DND-41 (cell line): ENCODE measurements at regions not wholly inside any gene's neighbourhood (a gene's known extent, or its start where the extent isn't known, plus 50 kb on each side); places are given as distances from the start of the nearest gene placed in this dataset.
"Not testable (repeated sequence)": the region's sequence is repeated elsewhere in the genome, so short reads cannot be mapped to it uniquely, and the experiment has no call there.

Source experiments
- ATAC-seq: fragments of 200-7000 bp; cut with Tn5 transposase; 3 replicates; pipeline ENCODE4 v1.9.1; 2021; ENCODE audit warnings: low read depth; ENCODE audit not compliant: insufficient read depth
- DNase-seq: peaks from one replicate; pipeline ENCODE4 v3.0.0-alpha.2; 2020
- H2AFZ ChIP-seq: 2 replicates; pipeline ENCODE4 v1.6.0; 2012; ENCODE audit warnings: low read depth, low read length
- H3K27ac ChIP-seq: 2 replicates; pipeline ENCODE4 v1.5.1; 2012; ENCODE audit warnings: low read length, inconsistent platforms
- H3K27me3 ChIP-seq: fragments of 200-600 bp; sonication (generic); 2 replicates; pipeline ENCODE4 v1.6.0; 2012; ENCODE audit warnings: low read length, mild to moderate bottlenecking, inconsistent platforms; ENCODE audit not compliant: insufficient read depth, poor library complexity
- H3K36me3 ChIP-seq: 2 replicates; pipeline ENCODE4 v1.5.1; 2012; ENCODE audit warnings: low read length, inconsistent platforms; ENCODE audit not compliant: insufficient read depth
- H3K4me1 ChIP-seq: 2 replicates; pipeline ENCODE4 v1.5.1; 2012; ENCODE audit warnings: mild to moderate bottlenecking, low read length; ENCODE audit not compliant: insufficient read depth
- H3K4me2 ChIP-seq: 2 replicates; pipeline ENCODE4 v1.6.0; 2012; ENCODE audit warnings: mild to moderate bottlenecking, moderate library complexity, low read length, inconsistent platforms; ENCODE audit not compliant: insufficient read depth
- H3K4me3 ChIP-seq, 2 experiments: fragments of 200-600 bp in 1 of 2; shearing (Covaris generic) in 1 of 2; 2 replicates each; pipeline ENCODE4 v1.5.1; 2012 to 2016; ENCODE audit warnings: inconsistent platforms in 2 of 2, low read length in 2 of 2, mild to moderate bottlenecking in 2 of 2, low read depth in 1 of 2, moderate library complexity in 1 of 2
- H3K79me2 ChIP-seq: 2 replicates; pipeline ENCODE4 v1.6.0; 2012; ENCODE audit warnings: low read length, inconsistent platforms; ENCODE audit not compliant: insufficient read depth
- H3K9ac ChIP-seq: 2 replicates; pipeline ENCODE4 v1.6.0; 2012; ENCODE audit warnings: low read depth, mild to moderate bottlenecking, inconsistent platforms, low read length, moderate library complexity
- H3K9me3 ChIP-seq: 2 replicates; pipeline ENCODE4 v1.5.1; 2012; ENCODE audit warnings: low read length, moderate library complexity, mild to moderate bottlenecking, inconsistent platforms; ENCODE audit not compliant: insufficient read depth, severe bottlenecking
- H4K20me1 ChIP-seq: 2 replicates; pipeline ENCODE4 v1.6.0; 2012; ENCODE audit warnings: low read length; ENCODE audit not compliant: insufficient read depth
- CTCF ChIP-seq: IDR thresholded peaks from 2 replicates; pipeline ENCODE4 v1.5.1; 2012; ENCODE audit warnings: borderline replicate concordance, low read length, moderate library complexity, mild to moderate bottlenecking; ENCODE audit not compliant: poor library complexity, severe bottlenecking; ENCODE audit errors: extremely low read depth
- EZH2 ChIP-seq: IDR thresholded peaks from 3 replicates; pipeline ENCODE4 v1.6.1; 2012; ENCODE audit warnings: borderline replicate concordance, low read depth, mild to moderate bottlenecking, moderate library complexity, low read length, inconsistent platforms; ENCODE audit not compliant: severe bottlenecking

DNA sequence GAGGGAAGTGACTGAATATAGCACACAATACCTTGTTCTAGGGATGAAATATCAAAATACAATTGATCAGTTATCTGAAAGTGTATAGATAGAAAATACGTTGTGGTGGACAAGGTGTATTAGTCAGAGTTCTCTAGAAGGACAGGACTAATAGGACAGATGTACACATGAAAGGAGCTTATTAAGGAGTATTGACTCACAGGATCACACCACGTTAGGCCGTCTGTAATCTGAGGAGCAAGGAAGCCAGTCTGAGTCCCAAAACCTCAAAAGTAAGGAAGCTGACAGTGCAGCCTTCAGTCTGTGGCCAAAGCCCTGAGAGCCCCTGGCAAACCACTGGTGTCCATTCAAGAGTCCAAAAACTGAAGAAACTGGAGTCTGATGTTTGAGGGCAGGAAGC is 406.1 kb downstream of the MDFIC start:
- Histone ChIP-seq H3K79me2 (no peaks in the 10 kb centered on the region), H3K4me1 (peaks cover 6% of the 10 kb centered on the region; the same call in 1 of the 2 replicates), H3K4me3 (no peak overlapping the region), H3K4me2 (no peak overlapping the region), H3K9me3 (no peaks in the 10 kb centered on the region), H3K36me3 (no peaks in the 10 kb centered on the region), H3K9ac (no peak overlapping the region), H3K27ac (no peak overlapping the region), H4K20me1 (no peaks in the 10 kb centered on the region), H3K27me3 (no peaks in the 10 kb centered on the region), H2AFZ (no peak overlapping the region)
- ATAC-seq = no peak
- DNase-seq = no peak
- TF ChIP-seq CTCF (no peak), EZH2 (no peak)

DNA sequence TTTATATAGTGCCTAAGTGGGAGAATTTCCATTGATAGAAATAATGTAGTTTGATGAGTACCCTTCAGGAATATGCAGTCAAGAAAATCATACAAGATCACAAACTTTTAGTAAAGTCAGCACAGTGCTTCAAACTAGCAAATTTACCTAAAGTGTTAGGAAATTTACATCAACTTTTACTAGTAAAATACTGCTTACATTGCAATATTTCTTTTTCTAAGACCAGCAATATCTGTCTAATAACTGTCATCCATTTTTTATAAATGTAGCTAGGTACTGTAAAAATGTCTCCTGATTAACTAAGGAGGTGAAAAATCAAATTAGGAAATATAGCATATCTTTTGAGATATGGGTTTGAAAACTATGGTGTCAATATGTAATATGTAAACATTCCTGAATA is 405.4 kb downstream of the MDFIC start:
- H3K4me3 ChIP-seq = no peak overlapping the region
- peaks cover 6% of the 10 kb centered on the region; the same call in 1 of the 2 replicates for H3K4me1 ChIP-seq
- no peaks in the 10 kb centered on the region for H3K36me3 ChIP-seq
- no peaks in the 10 kb centered on the region for H3K9me3 ChIP-seq
- H3K79me2 ChIP-seq = no peaks in the 10 kb centered on the region
- ATAC-seq (no peak), DNase-seq (no peak)
- no peak overlapping the region for H2AFZ ChIP-seq
- H3K27me3 ChIP-seq = no peaks in the 10 kb centered on the region
- TF ChIP-seq CTCF = no peak
- no peak for TF ChIP-seq EZH2
- no peak overlapping the region for H3K27ac ChIP-seq
- no peak overlapping the region for H3K9ac ChIP-seq
- no peak overlapping the region for H3K4me2 ChIP-seq
- H4K20me1 ChIP-seq = no peaks in the 10 kb centered on the region

DNA sequence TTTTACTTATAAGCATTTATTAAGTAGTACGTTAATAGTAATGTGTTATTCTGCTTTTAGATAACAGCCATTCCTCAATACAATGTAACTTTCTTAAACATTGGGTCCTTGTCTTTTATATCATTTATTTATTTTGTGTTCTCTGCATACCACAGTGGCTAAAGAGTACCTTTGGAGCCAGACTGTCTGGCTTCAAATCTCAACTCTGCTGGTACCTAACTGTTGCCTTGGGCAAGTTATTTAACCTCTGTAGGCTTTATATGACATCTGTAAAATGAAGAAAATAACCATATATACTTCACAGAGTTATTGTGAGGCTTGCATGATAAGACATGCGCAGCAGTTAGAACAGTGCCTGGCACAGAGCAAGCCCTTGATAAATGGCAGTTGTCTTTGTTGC is 397.6 kb downstream of the MDFIC start:
- Histone ChIP-seq H3K27me3 (no peaks in the 10 kb centered on the region), H3K4me1 (no peaks in the 10 kb centered on the region), H3K27ac (no peak overlapping the region), H3K79me2 (no peaks in the 10 kb centered on the region), H2AFZ (no peak overlapping the region), H3K36me3 (no peaks in the 10 kb centered on the region), H3K9me3 (no peaks in the 10 kb centered on the region), H4K20me1 (no peaks in the 10 kb centered on the region), H3K9ac (no peak overlapping the region), H3K4me2 (no peak overlapping the region), H3K4me3 (no peak overlapping the region)
- no peak for ATAC-seq
- no peak for DNase-seq
- no peak for TF ChIP-seq EZH2
- TF ChIP-seq CTCF = no peak

DNA sequence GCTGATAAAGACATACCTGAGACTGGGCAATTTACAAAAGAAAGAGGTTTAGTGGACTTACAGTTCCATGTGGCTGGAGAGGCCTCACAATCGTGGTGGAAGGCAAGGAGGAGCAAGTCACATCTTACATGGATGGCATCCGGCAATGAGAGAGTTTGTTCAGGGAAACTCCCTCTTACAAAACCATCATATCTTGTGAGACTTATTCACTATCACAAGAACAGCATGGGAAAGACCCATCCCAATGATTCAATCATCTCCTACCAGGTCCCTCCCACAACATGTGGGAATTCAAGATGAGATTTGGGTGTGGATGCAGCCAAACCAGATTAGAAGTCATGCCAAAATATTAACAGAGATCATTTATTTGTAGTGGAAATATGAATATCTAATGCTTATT is 388.4 kb downstream of the MDFIC start:
- H3K9ac ChIP-seq, H3K9me3 ChIP-seq, H3K27ac ChIP-seq, ATAC-seq, H3K36me3 ChIP-seq, H3K4me1 ChIP-seq, DNase-seq, H2AFZ ChIP-seq, H3K27me3 ChIP-seq, H3K4me3 ChIP-seq, H3K4me2 ChIP-seq, H3K79me2 ChIP-seq, H4K20me1 ChIP-seq: not testable (repeated sequence)
